ENCODE measurements at regions not wholly inside any gene's neighbourhood (a gene's known extent, or its start where the extent isn't known, plus 50 kb on each side); places are given as distances from the start of the nearest gene placed in this dataset.

DNA sequence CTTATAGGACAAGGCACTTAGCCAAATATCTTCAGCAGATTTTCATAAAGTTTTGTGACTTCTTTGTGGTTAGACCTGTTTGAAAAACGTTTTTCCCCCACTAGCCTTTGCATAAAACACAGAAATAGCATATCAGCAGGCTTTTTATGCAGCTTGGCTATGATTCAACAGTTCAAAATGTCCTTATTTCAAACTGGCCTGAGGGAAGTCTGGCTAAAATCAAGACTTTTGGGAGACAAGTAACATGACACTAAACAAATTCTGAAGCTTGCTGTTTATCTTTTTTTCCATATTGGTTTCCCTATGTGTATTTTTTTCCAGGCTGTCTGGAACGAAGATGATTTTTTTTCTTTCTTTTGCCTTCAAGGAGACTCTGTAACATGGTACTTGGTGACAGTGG is 95.1 kb upstream of the L3MBTL4 start:
- TF ChIP-seq VEZF1 (CRISPR knock-in tag; IDR thresholded peaks at IDR 0.05) = no peak
- no peak for TF ChIP-seq ZNF282 (CRISPR knock-in tag; IDR thresholded peaks at IDR 0.05)
- no peak for TF ChIP-seq CTCF (IDR thresholded peaks at IDR 0.05 in 2 of 3, conservative IDR thresholded peaks at IDR 0.05 in 1 of 3; ENCODE audit: insufficient read depth in 2 of 3, low read depth in 1 of 3, low read length in 3 of 3)
- no peak for TF ChIP-seq ZNF444 (CRISPR knock-in tag; IDR thresholded peaks at IDR 0.05)
- no peak for TF ChIP-seq ATF2 (CRISPR knock-in tag; IDR thresholded peaks at IDR 0.05)
- no peak for TF ChIP-seq SMARCB1 (IDR thresholded peaks at IDR 0.05; ENCODE audit: insufficient read length, low read depth)
- TF ChIP-seq ZNF780A (CRISPR knock-in tag; IDR thresholded peaks at IDR 0.05) = no peak
- no peak for TF ChIP-seq ATF6 (CRISPR knock-in tag; IDR thresholded peaks at IDR 0.05)
- TF ChIP-seq SNIP1 (IDR thresholded peaks at IDR 0.05; ENCODE audit: low read depth) = no peak
- TF ChIP-seq CHD2 (IDR thresholded peaks at IDR 0.05; ENCODE audit: low read depth, low read length) = no peak
